Neural cell (in vitro differentiated cells): ENCODE measurements at regions not wholly inside any gene's neighbourhood (a gene's known extent, or its start where the extent isn't known, plus 50 kb on each side); places are given as distances from the start of the nearest gene placed in this dataset.

ENCODE experiments used
- CTCF ChIP-seq: fragments of 450-650 bp; IDR thresholded peaks from 2 replicates; pipeline ENCODE4 v1.5.1; 2014; ENCODE audit warnings: antibody characterized with exemption, mild to moderate bottlenecking, moderate library complexity; ENCODE audit not compliant: poor library complexity, severe bottlenecking
- EP300 ChIP-seq: fragments of 450-650 bp; conservative IDR thresholded peaks from 2 replicates; pipeline ENCODE4 v1.6.1; 2014; ENCODE audit warnings: antibody characterized with exemption, mild to moderate bottlenecking, moderate library complexity; ENCODE audit not compliant: poor library complexity, severe bottlenecking
- POLR2AphosphoS5 ChIP-seq: IDR thresholded peaks from 2 replicates; pipeline ENCODE4 v1.6.1; 2012

GRCh38 chr4:32661229-32661628 is 1941.1 kb downstream of the PCDH7 start:
- no peak for TF ChIP-seq CTCF
- TF ChIP-seq POLR2AphosphoS5: no peak
- no peak for TF ChIP-seq EP300
